Adrenal gland (tissue), 9 donors: ENCODE measurements at regions not wholly inside any gene's neighbourhood (a gene's known extent, or its start where the extent isn't known, plus 50 kb on each side); places are given as distances from the start of the nearest gene placed in this dataset.

Source experiments
- DNase-seq, 7 donors: peaks; one replicate each; pipeline ENCODE4 v3.0.0-alpha.2; 2019 to 2020
- H3K27ac ChIP-seq, 5 donors: fragments of 200-600 bp; sonication (generic) in 4 of 5; 1 replicate in 3 of 5; 2 replicates in 2 of 5; pipeline versions ENCODE4 v1.5.1 to v1.8.0; 2016 to 2020; ENCODE audit warnings: mild to moderate bottlenecking in 1 of 5
- H3K27me3 ChIP-seq: fragments of 200-600 bp; 2 replicates; pipeline ENCODE4 v1.8.0; 2021
- H3K36me3 ChIP-seq, 2 donors: fragments of 200-600 bp; replicated peaks in 1 of 2; 1 replicate in 1 of 2; 2 replicates in 1 of 2; pipeline versions ENCODE4 v1.5.1 to v1.8.0; 2018 to 2022
- H3K4me1 ChIP-seq, 2 donors: fragments of 200-600 bp; replicated peaks in 1 of 2; 1 replicate in 1 of 2; 2 replicates in 1 of 2; pipeline versions ENCODE4 v1.5.1 to v1.8.0; 2018 to 2021
- H3K4me3 ChIP-seq, 4 donors: fragments of 200-600 bp; sonication (generic) in 3 of 4; one replicate each; pipeline ENCODE4 v1.5.1; 2016 to 2018
- H3K9me3 ChIP-seq, 3 donors: fragments of 200-600 bp; sonication (generic) in 1 of 3; replicated peaks in 1 of 3; 1 replicate in 2 of 3; 2 replicates in 1 of 3; pipeline versions ENCODE4 v1.5.1 to v1.8.0; 2016 to 2021
- POLR2A ChIP-seq, 2 donors: fragments of 450-650 bp; IDR thresholded peaks; one replicate each; pipeline ENCODE4 v1.6.1; 2017; ENCODE audit warnings: antibody characterized with exemption in 2 of 2, mild to moderate bottlenecking in 2 of 2, moderate library complexity in 1 of 2
- WGBS, 4 donors: extraction: QIAGEN DNeasy Blood & Tissue Kit in 2 of 4; methylation state at CpG; one replicate each; pipeline versions ENCODE4 v1.1.5 to v1.1.7; 2013 to 2017; 5-methylcytosine and 5-hydroxymethylcytosine counted together
- intact Hi-C, 2 donors: fragments of 100-400 bp; cut with DNase I; formaldehyde crosslinking; loops; one replicate each; pipeline versions ENCODE4 v1.14.1 to v1.15.0; 2022 to 2023
- TF ChIP-seq, protein P1 (sequence below), 6 experiments: fragments of 450-650 bp in 4 of 6; fragments of 200-600 bp in 2 of 6; sonication (generic) in 1 of 6; IDR thresholded peaks; 1 replicate in 5 of 6; 2 replicates in 1 of 6; pipeline versions ENCODE4 v1.5.1 to v1.8.0; 2016 to 2021; ENCODE audit warnings: antibody characterized with exemption in 6 of 6, mild to moderate bottlenecking in 2 of 6, moderate library complexity in 1 of 6
- donor health status: healthy with polysubstance abuse.
- donor health status: Bipolar disorder and iron deficiency.
- donor health status: DM: yes; HTN: yes; CAD: no.
- donor health status: DM: no; HTN: no; CAD: no.
- donor health status: DM: no; HTN: no; CAD: no.

DNA sequence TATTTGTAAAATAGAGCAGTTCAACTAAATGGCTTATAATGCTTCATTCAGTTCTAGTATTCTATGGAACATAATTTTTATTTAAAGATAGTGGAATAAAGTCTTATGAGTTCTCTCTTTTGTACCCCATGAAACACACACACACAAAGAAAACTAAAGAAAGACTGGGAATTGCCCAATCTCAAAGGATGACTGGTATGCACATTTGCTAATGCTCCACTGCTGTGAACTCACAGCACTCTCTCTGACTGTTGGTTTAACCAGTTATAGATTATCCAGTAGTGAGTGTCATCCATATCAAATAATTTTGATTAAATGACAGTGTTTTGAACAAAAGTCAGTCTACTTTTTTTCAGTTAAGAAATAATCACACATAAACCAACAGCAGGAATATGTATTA is 1082.4 kb upstream of the B3GALT2 start:
- intact Hi-C loops, result no loop called here
- Histone ChIP-seq H3K4me1 (no peaks in the 10 kb centered on the region), H3K4me3 (no peak overlapping the region), H3K27me3 (no peaks in the 10 kb centered on the region), H3K9me3 (no peaks in the 10 kb centered on the region), H3K36me3 (no peaks in the 10 kb centered on the region), H3K27ac (no peak overlapping the region)
- no peak for DNase-seq
- TF ChIP-seq, protein P1, sequence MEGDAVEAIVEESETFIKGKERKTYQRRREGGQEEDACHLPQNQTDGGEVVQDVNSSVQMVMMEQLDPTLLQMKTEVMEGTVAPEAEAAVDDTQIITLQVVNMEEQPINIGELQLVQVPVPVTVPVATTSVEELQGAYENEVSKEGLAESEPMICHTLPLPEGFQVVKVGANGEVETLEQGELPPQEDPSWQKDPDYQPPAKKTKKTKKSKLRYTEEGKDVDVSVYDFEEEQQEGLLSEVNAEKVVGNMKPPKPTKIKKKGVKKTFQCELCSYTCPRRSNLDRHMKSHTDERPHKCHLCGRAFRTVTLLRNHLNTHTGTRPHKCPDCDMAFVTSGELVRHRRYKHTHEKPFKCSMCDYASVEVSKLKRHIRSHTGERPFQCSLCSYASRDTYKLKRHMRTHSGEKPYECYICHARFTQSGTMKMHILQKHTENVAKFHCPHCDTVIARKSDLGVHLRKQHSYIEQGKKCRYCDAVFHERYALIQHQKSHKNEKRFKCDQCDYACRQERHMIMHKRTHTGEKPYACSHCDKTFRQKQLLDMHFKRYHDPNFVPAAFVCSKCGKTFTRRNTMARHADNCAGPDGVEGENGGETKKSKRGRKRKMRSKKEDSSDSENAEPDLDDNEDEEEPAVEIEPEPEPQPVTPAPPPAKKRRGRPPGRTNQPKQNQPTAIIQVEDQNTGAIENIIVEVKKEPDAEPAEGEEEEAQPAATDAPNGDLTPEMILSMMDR (IDR thresholded peaks at IDR 0.05), result no peak
- no peak for TF ChIP-seq POLR2A (IDR thresholded peaks at IDR 0.05)

DNA sequence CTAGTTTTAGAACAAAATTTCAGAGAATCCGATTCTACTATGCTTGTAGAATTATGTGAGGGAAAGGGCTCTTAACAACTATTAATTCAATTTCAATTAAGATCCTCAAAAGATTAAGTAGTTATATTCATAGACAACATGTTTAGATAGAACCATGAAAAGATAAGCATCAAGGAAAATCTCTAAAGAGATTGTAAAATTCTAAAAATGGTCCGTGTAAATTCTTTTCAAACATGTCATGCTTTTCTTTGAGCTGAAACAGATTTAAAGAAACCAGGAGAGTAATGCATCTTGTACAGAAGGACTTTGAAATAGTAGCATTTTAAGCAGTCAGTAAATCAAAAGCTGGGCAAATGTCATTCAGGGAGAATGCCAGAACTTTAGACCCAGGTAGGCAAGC is 1080.6 kb upstream of the B3GALT2 start:
- TF ChIP-seq, protein P1 (IDR thresholded peaks at IDR 0.05), result no peak
- TF ChIP-seq POLR2A (IDR thresholded peaks at IDR 0.05), result no peak
- H3K36me3 ChIP-seq, result no peaks in the 10 kb centered on the region
- DNase-seq, result no peak
- H3K4me1 ChIP-seq, result no peaks in the 10 kb centered on the region
- WGBS, 4 donors, result 66 to 78% (median 75%) methylated on average over 2 of the region's 2 CpGs
- H3K27ac ChIP-seq, result no peak overlapping the region
- no peak overlapping the region for H3K4me3 ChIP-seq
- intact Hi-C loops, result no loop called here
- no peaks in the 10 kb centered on the region for H3K27me3 ChIP-seq
- no peaks in the 10 kb centered on the region for H3K9me3 ChIP-seq

DNA sequence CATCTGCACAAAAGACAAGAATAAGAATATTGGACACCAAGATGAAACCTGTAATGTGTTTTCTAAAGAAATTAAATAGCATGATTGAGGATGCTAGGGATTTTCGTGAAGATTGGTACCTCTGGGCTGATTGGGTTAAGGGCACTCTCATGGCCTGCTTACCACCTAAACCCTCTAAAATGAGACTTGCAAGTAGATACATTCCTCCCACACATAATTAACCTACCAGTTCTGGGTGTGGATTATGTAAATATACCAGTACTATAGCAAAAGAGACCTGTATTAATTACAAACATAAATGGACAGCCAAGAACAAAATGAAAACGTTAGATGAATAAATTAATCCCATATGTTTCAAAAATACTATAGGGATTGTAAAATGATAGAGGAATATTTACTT is 1069.6 kb upstream of the B3GALT2 start:
- no peak for DNase-seq
- TF ChIP-seq, protein P1 (IDR thresholded peaks at IDR 0.05), result no peak
- TF ChIP-seq POLR2A (IDR thresholded peaks at IDR 0.05), result no peak
- H3K27ac ChIP-seq, result no peak overlapping the region
- H3K4me1 ChIP-seq, result no peaks in the 10 kb centered on the region
- H3K27me3 ChIP-seq, result no peaks in the 10 kb centered on the region
- WGBS, 4 donors, result 50 to 63% (median 62%) methylated on average over 2 of the region's 2 CpGs
- H3K4me3 ChIP-seq, result no peak overlapping the region
- no peaks in the 10 kb centered on the region for H3K9me3 ChIP-seq
- intact Hi-C loops, result no loop called here
- no peaks in the 10 kb centered on the region for H3K36me3 ChIP-seq

DNA sequence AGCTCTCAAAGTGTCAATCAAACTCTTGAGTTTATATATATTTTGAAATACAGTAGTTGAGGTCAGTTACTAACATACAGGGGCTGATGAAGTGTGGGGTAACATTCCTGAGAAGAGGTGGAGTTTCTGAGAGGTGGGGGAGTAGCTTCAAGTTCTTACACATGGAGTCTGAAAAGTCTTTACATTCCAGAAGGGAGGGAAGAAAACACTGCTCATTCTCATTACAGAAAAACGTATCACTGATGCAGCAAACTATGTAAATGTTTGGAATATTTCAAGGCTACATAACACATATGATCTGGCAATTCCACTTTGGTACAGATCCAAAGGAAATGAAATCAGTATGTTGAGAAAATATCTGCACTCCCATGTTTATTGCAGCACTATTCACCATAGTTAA is 1065.8 kb upstream of the B3GALT2 start:
- no peak for DNase-seq
- TF ChIP-seq, protein P1 (IDR thresholded peaks at IDR 0.05), result no peak
- TF ChIP-seq POLR2A (IDR thresholded peaks at IDR 0.05), result no peak
- H3K27ac ChIP-seq, result no peak overlapping the region
- WGBS, 4 donors, result 56 to 67% (median 62%) methylated on average over 1 of the region's 1 CpG
- no peaks in the 10 kb centered on the region for H3K27me3 ChIP-seq
- H3K36me3 ChIP-seq, result no peaks in the 10 kb centered on the region
- H3K9me3 ChIP-seq, result peaks cover 0 to 3% (median 0%) of the 10 kb centered on the region in 3 donors
- H3K4me1 ChIP-seq, result no peaks in the 10 kb centered on the region
- intact Hi-C loops, result no loop called here
- no peak overlapping the region for H3K4me3 ChIP-seq
